Right ventricle myocardium inferior (tissue), 1 donor: ENCODE measurements at regions not wholly inside any gene's neighbourhood (a gene's known extent, or its start where the extent isn't known, plus 50 kb on each side); places are given as distances from the start of the nearest gene placed in this dataset.

Source experiments
- ATAC-seq: fragments of 200-7000 bp; cut with Tn5 transposase; one replicate; pipeline ENCODE4 v1.9.1; 2020; ENCODE audit warnings: mild to moderate bottlenecking, moderate library complexity
- DNase-seq: peaks from one replicate; pipeline ENCODE4 v3.0.0; 2021; ENCODE audit errors: missing footprints
- intact Hi-C: fragments of 100-400 bp; cut with DNase I; formaldehyde crosslinking; loops from one replicate; pipeline ENCODE4 v1.11.0; 2022
- donor health status: DM: no; HTN: yes; CAD: no; lungs with severe emphysema.

DNA sequence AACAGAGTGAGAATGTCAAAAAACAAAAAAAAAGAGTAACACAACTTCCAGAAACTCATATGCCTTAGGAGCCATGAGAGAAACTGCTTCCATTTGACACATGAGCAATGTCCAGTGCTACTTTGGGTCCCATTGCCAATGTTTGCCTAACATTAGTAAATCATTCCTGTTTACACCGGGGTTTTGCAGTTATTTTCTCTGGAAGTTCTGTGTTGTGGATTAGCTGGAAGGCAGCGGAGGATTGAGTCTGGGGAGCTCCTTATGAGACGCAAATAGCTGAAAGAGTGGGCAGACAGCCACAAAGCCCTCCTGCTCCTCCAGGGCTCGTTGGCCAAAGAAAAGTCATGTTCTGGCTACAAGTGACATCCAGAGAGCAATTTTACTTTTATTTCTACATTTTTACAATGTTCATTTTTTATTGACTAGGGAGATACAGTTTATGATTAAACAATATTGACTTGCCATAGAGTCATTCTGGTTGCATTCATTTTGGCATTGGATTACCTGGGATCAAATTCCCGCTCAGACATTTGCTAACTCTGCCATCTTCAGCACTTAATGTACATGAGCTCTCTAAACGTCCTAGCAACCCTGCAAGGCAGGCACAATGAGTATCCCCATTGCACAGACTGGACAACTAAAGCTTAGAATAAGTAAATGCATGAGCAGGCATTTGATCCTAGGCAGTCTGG lies 66.4 kb upstream of the GALNT2 start:
- DNase-seq (no peak), ATAC-seq (no peak)
- intact Hi-C loops = no loop called here

DNA sequence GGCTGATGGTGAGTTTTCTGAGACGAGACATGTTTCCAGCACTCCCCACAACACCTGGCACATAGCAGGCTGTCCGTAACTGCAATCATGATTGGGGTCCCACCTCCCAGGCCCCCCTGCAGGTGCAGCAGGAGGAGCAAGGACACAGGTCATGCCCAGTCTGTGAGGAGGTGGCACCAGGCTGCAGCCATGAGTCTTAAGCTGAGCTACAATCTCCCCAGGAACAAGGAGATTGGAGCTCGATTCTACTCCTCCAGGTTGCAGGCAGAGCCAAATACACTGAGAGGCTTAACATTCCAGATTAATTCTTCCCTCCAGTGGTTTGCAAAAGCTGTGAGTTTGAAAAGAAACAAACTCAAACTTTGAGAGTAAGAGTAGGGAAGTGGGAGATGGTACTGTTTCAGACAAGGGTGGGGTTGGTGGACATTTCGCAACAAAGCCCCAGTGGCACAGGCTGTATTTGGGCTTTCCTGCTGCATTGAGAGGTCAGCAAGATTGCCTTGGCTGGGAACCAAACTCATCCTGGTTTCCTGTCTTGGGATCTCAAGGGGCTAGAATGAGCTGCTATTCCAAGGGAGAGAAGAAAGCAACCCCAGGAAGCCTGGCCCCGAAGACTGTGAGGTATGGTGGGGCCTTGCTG lies 64.8 kb upstream of the GALNT2 start:
- DNase-seq (peak; percentile 76), ATAC-seq (peak; percentile 89)
- intact Hi-C loops = no loop called here

DNA sequence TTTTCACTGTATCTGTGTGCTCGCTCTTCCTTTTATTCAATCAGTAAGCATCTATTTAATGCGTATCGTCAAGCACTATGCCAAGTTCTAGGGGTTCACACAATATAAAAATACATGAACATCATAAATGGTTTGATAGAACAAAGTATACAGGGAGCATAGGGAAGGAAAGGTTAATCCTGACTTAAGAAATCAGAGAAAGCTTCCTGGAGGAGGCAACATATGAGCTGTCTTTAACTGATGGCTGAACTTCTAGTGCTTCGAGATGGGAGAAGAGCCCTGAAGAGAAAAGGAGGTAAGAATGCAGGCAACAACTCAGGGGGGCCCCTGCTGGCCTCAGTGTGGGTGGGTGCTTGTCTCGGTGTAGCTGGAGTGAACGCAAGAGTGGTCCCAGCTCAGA lies 63.6 kb upstream of the GALNT2 start:
- intact Hi-C loops = no loop called here
- ATAC-seq (no peak), DNase-seq (no peak)

DNA sequence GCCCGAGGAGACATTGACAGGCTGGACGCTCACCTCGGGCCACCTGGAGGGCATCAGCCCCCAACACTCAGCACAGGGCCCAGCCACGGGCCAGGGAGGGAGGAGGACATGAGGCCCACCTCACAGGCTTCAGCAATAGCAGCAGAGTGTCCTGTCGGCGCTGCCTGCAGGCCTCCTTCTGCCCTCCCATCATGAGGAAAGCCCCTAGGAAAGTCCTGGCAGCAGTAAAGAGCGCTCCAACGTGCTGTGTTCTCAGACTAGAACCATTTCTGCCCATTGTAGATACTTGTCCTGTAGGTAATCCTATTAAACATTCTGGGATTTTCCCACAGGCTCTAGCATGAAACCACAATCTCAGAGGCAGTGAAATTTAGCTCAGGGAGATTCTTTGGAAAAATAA lies 62.0 kb upstream of the GALNT2 start:
- intact Hi-C loops = no loop called here
- DNase-seq = no peak
- ATAC-seq = no peak

DNA sequence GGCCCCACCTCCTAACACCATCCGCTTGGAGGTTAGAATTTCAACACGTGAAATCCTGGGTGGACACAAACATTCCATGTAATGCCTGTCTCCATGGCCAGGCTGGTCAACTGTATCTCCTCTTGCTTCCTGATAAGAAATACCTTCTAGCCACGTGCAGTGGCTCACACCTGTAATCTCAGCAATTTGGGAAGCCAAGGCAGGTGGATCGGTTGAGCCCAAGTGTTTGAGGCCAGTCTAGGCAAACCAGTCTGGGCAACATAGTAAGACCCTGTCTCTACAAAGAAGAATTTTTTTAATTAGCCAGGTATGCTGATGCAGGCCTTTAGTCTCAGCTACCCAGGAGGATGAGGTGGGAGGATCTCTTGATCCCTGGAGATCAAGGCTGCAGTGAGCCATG lies 58.3 kb upstream of the GALNT2 start:
- ATAC-seq (no peak), DNase-seq (no peak)
- intact Hi-C loops = no loop called here

DNA sequence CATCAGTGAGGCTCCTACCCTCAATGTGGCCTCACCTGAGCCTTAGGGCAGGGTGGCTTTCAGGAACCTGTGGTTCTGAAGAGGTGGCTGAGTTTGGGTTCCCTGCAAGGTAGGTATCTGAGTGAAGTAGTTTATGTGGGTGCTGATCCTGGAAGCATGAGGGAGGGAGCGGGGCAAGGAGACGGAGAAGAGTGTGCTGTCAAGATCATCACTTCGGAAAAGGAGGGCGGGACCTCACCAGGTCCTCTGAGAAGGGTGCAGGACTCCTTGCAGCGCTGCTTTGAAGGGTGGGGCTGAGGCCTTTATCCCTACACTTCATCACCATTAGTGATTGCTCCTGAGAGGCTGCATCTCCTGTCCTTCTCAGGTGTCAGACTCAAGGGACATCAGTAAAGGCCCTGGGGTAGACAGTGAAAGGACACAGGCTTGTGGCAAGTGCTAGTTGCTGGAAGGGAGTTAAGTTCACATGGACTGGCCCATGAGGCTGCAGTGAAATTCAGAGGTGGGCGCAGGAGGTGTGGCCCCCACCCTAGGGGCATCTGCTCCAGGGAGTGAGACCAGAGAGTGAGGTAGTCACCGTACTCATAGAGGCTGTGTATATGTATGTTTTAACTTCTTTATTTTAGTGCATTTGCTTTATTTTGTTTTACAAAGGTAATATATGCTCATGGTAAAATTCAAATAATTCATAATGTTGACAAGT lies 57.3 kb upstream of the GALNT2 start:
- no peak for ATAC-seq
- intact Hi-C loops = no loop called here

DNA sequence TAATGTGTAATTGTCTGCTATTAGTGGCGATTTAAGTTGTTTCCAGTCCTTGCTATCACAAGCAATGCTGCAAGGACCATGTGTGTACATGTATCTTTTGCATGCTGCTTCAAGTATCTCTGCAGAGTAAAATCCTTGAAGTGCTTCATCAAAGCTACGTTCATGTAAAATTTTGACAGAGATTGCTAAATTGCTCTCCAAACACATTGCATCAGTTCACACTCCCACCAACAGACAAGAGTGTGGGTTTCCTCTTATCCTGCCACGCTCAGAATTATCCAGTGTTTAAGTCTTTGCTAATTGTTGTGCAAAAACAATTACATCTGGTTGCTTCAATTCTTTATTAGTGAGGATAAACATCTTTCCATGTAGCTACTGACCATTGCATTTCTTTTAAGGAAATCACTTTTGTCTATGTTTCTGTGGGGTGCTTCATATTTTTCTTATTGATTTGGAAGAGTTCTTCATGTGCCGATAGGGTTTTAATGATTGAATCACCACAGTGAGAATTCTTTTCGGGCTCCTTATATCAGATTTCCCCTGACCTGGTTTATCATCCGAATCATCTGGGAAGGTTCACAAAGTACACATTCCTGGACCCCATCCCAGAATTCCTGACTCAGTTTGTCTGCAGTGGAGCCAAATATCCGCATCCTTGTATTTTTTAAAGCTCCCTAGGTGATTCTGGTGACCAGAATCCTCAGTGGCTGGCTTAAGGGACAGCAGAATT lies 56.3 kb upstream of the GALNT2 start:
- ATAC-seq (no peak), DNase-seq (no peak)
- intact Hi-C loops = no loop called here

More for the DNA sequence above, 57.3 kb upstream of the GALNT2 start:
- DNase-seq = no peak

DNA sequence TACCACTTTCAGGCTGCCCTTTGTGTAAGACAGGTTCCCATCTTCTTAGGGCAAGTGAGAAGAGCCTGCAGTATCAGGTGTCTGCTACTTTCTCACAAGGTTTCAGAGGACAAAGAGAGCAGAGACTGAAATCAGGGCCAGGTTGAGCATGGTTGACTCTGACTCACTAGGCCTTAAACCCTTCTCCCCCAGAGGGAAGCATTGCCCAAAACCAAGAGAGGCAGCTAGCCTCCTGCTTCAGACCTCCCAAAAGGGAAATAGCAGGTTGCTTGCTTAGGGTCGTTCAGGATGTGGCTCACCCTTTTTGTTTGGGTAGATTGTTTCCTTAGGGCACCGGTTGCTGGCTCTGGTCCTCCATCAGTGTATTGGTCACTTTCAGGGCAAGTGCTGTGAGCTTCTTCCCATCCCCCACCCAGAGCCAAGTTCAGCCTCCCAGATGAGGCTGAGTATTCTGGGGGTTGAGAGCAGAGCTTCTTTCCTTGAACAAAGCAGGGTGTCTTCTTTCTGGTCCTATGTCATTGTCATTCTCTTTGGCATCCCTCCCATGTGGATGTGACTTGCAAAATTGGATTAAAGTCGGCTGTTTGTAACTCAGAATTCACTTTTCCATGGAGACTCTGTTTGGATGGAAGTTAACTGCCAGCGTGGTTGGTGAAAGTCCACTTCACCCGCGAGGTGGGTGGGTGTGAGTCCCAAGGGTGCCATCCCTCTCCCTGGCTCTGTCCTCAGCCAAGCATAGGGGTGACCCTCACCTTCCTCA lies 55.5 kb upstream of the GALNT2 start:
- intact Hi-C loops = no loop called here
- DNase-seq (no peak), ATAC-seq (no peak)

DNA sequence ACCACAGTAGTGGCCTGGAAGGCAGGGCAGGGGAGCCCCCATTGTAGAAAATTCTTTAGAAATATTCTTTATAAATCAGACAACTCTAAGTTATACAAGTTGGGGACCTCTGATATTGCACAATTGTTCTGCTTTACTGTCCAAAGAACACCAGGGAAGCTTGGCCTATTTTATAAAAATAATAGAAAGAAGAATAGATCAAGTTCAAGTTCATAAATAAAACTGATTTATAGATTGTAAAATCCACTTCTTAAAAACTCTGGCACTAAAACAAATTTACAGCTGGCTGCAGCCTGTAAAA lies 55.0 kb upstream of the GALNT2 start:
- DNase-seq (no peak), ATAC-seq (no peak)
- intact Hi-C loops = no loop called here

DNA sequence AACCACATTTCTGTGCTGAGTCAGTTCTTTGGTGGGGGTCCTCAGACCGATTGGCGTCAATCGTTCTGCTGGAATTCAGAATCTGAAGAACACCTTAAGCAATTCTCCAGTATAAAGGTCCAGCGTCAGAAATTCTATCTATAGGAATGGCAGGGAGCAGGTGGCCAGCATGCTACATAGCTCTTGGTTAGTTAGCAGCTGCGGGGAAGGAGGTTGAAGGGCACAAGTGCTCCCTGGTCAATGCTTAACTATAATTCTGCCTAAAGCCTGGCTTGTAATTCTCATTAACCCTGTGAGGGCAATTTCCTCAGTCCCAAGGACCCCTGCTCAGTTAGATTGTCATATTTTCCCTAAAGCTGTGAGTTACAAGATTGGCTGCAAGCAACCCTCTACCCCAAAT lies 54.3 kb upstream of the GALNT2 start:
- intact Hi-C loops = no loop called here
- DNase-seq = no peak

DNA sequence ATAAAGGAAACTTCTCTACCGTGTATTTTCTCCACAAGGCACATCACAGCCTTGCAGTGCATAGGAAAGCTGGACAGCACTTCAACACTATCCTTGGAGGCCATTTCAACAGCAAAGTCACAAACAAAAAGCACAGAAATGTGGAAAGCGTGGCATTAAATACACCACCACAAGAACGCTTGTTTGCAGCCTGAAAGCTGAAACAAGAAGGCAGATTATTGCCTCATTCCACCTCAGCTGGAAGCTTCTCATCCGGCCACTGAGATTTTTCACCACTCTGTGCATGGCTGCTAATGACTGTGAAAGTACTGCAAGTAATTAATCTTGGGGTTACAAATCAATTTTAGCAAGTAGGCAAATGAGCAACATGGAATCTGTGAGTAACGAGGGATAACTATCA lies 50.9 kb upstream of the GALNT2 start:
- ATAC-seq (no peak), DNase-seq (no peak)
- intact Hi-C loops = no loop called here

More for the DNA sequence above, 54.3 kb upstream of the GALNT2 start:
- ATAC-seq = no peak
